Mammary epithelial cell (primary cell): ENCODE measurements at regions not wholly inside any gene's neighbourhood (a gene's known extent, or its start where the extent isn't known, plus 50 kb on each side); places are given as distances from the start of the nearest gene placed in this dataset.

Experiments
- EZH2 ChIP-seq: IDR thresholded peaks from 2 replicates; pipeline ENCODE4 v1.6.1; 2012; ENCODE audit warnings: low read length, inconsistent platforms, borderline replicate concordance
- TF ChIP-seq, protein P1 (sequence below), 2 donors: IDR thresholded peaks in 1 of 2; conservative IDR thresholded peaks in 1 of 2; 2 replicates each; pipeline ENCODE4 v1.5.1; 2011 to 2012; ENCODE audit warnings: inconsistent platforms in 2 of 2, low read length in 2 of 2, mild to moderate bottlenecking in 2 of 2, control low read depth in 1 of 2, low read depth in 1 of 2; ENCODE audit not compliant: insufficient read depth in 1 of 2; ENCODE audit errors: extremely low read depth in 1 of 2

DNA sequence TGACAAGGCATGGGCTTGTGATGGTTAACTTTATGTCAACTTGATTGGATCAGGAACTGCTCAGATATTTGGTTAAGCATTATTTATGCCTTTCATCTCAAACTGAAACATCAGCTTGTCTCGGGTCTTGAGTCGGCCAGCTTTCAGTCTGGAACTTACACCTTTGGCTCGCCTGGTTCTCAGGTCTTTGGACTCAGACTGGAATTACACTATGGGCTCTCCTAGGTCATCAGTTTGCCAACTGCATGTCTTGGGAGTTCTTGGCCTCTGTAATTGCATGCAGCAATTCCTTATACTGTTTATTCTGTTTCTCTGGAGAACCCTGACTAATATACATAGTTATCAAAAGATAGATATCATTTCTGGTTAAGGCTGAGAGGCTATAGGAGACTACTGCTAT lies 653.7 kb downstream of the ADGRL2 start:
- TF ChIP-seq, protein P1, sequence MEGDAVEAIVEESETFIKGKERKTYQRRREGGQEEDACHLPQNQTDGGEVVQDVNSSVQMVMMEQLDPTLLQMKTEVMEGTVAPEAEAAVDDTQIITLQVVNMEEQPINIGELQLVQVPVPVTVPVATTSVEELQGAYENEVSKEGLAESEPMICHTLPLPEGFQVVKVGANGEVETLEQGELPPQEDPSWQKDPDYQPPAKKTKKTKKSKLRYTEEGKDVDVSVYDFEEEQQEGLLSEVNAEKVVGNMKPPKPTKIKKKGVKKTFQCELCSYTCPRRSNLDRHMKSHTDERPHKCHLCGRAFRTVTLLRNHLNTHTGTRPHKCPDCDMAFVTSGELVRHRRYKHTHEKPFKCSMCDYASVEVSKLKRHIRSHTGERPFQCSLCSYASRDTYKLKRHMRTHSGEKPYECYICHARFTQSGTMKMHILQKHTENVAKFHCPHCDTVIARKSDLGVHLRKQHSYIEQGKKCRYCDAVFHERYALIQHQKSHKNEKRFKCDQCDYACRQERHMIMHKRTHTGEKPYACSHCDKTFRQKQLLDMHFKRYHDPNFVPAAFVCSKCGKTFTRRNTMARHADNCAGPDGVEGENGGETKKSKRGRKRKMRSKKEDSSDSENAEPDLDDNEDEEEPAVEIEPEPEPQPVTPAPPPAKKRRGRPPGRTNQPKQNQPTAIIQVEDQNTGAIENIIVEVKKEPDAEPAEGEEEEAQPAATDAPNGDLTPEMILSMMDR (conservative IDR thresholded peaks at IDR 0.05 in 1 of 2, IDR thresholded peaks at IDR 0.05 in 1 of 2; ENCODE audit: extremely low read depth in 1 of 2, insufficient read depth in 1 of 2, low read depth in 1 of 2, low read length in 2 of 2) = no peak
- no peak for TF ChIP-seq EZH2
